HG02610 (cell line): ENCODE measurements at regions not wholly inside any gene's neighbourhood (a gene's known extent, or its start where the extent isn't known, plus 50 kb on each side); places are given as distances from the start of the nearest gene placed in this dataset.

Source experiments
- ATAC-seq: cut with Tn5 transposase; IDR thresholded peaks from one replicate; pipeline ENCODE4 v1.9.1; 2021; ENCODE audit warnings: mild to moderate bottlenecking, moderate library complexity; ENCODE audit not compliant: unreplicated experiment

DNA sequence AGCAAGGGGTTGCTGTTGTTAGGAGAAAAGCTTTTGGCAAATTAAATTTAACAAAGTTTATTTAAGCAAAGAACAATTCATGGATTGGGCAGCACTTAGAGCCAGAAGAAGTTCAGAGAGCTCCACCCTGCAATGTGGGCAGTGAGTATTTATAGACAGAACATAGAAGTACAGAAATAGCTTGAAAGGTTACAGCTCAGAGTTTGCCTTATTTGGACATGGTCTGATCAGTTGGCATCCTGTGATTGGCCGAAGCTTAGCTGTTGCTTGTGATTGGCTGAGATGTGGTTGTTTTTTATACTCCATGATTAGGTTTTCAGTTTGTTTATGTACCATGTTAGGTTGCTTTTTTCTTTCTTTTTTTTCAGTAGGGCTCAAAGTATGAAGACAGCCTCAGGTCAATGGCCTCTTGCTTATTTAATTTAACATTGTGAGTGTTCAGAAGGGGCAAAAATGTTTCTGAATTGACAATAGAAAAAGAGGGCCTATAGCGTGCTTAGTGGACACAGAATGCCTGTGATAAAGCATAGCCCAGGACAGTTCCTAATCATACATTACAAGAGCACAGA is 293.8 kb downstream of the IGSF11 start:
- no peak for ATAC-seq

DNA sequence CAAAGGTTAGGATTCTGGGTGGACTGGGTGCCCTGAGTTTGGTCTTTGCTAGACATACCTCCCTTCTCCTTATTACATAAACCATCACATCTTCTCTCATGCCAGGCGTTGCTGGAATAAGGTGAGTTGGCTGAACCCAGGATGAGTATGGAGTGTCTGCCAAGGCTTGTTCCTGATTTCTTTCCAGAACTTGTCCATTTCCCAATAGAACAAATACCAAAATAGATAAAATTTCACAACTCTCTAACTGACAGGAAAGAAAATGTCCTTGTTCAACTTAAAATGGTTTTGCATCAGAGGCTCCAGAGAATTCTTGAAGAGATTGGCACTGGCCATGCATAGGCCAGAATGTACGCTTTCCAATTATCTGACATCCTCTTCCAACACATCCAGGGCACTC is 291.9 kb downstream of the IGSF11 start:
- no peak for ATAC-seq

DNA sequence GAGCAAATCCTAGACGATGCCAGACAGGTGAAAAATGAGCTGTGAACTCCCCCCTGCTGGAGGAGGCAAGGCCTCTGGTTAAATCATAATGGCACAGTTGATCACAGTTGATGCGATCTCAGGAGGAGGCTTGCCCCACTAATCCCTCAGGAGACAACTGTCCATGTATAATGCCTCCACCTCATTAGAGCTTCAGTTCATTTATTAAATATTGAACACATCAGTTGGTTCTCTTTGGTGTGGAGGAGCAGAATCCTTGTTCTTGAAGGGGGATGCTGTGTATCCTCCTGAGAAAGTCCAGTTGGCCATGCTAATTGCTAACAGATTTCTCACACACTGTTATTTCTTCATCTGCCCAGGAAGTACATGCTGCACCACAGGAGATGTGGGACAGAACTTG is 290.5 kb downstream of the IGSF11 start:
- ATAC-seq = no peak

DNA sequence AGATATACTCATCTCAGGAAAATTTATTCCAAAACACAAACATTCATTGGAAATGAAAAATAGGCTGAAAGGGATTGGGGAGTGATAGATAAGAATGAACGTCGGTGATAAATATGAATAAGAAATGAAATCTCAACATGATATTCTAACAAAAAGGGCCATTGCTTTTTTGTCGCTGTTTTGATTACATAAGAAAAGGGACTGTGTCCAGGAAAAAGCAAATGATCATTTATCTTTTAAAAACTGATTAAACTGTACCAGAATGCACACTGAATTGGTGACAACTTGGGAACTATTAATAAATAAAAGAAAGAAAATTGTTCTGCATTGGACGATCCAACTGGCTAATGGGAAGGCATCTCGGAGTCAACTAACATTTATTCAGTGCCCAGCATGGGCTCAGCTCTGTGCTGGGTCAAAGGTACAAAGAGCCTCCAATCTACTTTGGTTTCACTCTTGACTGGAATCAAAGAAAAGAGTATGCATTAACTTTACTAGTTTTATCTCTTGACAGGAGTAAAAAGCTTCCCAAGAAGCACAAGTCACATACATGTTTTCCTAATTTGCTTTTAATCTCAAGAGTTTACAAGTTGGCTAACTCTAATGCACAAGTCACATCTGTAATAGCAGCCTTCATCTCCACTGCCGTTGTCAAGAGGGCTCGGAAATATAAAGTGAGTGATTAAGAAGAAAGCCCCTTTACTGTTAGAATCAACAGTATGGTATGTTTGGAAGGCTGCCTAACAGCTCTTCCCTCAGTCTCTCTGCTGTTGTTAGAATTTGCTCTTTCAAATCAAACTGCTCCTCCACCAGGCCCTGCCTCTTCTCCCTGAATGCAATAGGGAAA is 280.0 kb downstream of the IGSF11 start:
- no peak for ATAC-seq

DNA sequence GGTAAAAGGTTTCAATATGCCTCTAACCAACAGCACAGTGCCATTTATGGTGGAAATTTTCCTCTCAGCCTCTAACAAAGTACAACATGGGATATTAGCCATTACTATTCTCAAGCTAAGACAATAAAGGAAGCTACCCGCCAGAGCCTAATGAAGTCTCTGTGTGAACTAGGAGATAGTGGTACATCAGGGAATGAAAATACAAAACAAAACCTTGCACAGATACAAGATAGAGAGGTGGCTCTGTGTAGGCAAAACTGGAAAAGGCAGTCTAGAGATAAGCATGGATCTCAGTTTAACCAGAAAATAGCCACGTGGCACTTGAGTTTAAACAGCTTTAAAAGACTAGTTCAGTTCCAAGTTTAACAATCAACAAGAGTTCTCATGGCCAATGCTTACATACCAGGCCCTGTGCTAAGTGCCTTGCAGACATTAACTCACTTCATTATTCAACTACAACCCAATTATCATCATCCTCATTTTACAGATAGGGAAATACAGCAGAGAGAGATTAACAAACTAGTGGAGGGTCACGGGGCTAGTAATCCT is 279.3 kb downstream of the IGSF11 start:
- no peak for ATAC-seq

DNA sequence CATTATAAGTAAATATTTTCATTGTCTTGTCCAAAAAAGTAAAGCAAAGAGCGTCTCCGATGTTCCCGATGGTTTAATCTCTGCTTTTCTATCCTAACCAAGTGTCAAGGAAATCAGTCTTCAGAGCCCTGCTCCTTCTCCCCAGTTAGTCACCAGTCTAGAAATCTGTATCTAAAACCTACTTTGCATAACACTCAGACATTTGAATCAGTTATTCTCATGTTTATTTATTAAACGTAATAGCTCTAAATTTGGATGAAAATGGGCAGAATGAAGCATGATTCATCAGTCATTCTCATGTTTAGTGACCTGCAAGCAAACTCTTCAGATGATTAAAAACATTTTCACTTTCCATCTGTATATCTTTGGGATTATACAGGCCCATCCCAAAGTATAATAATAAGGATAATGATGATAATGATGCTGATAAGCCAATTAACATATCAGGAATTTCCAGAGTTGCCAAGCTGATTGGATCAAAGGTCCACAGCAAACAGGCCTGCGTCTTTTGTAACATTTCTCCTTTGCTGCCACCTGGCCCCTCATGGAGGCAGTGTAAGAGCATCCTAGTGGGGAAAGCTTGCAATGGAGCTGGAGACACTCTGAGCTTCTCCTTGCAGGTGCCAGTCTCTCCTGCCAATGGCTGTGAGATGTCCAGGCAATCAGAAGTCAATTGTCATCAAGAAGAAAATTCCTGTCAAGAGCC is 273.9 kb downstream of the IGSF11 start:
- ATAC-seq = no peak

DNA sequence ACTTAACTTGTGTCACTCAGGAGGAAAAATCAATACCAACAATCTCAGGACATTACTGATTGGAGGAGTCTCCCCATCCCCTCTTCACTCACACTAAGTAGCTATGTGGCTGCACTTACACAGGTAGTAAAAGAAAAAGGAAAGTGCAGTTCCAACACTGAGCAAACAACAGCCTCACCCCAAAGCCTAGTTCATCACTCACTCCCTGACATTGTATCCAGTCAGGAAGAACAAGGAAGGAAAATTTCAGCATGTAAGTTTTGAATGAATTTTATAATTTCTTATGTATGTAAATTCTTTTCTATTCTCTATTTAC is 273.4 kb downstream of the IGSF11 start:
- ATAC-seq = no peak

DNA sequence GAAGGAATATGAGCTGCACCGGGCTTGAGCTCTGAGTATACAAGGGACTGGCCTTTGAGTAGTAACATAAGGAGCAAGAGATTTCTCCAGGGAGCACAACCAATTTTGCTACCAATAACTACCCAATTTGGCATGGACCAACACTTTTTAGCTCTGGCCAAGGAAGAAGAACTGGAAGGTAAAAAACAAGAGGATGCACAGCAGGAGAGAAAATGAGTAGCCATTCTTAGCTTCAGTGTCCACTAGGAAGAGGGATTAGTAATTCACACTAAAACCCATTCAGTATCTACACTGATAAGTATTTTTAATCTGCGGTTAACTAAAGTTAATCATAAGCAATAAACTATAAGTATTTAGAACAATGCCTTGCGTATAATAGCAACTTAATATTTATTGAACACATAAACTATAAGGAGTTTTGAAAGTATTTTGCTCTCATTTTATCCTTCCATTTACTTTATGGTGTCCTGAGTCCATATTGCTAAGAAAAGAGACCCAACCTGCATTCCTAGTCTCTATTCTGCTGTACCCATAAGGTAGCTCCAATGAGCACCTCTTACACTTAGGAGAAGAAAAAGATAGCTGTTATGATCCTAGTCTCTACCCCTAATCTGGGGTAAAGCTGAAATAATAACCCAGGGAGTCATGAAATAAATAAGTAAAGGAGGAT is 268.9 kb downstream of the IGSF11 start:
- ATAC-seq = no peak

DNA sequence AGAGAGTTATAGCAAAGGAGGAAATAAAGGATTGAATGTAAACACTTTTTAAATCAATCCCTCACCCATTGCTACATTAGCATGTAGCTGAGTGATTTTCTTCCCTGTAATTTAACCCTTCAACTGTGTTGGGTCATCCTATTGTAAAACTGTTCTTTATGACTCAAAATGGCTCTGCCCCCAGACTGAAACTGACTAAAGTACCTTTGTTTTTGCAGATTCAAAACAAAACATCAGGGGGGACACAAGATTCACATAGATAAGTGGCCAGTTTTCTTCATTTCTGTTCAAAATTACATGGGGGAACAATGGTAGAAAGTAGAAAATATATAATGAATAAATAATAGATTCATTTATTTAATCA is 268.4 kb downstream of the IGSF11 start:
- peak; percentile 79 for ATAC-seq

DNA sequence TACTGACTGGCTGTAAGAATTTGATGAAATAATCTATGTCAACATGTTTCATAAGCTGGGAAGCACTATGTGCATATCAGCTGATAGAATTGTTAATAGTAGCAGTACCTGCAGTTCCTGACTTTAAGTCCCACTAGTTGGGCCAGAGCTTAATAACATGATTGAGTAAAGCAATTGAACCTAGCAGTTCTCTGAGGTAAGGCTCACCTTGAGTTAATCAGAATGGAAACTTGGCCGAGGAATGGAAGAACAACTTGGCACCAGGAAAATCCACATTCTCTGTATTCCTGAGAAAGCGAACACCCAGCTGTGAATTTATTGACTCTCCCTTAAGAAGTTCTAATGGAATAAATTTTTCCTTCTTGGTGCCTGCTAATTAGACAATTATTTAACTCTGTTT is 262.6 kb downstream of the IGSF11 start:
- no peak for ATAC-seq

DNA sequence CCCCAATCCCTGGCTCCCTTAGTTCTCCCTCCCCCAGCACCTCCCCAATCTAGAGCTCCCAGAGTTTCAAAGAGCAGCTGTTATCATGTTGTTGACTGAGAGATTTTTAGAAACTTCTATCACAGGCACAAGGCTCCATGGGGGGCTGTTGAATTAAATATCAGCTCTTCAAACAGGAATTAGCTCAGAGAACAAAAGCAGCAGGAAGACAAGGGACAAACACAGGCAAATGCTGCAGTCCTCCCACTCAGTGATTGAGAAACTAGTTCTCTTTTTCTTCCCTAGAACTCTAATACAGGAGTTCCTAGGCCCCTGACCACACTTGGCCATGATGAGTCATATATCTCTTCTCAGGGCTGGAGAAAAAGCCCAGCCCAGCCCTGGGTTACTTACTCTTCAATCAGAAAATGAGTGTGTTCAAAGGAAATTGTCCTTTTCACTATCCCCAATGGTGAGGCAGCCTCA is 262.1 kb downstream of the IGSF11 start:
- ATAC-seq = peak; percentile 98

DNA sequence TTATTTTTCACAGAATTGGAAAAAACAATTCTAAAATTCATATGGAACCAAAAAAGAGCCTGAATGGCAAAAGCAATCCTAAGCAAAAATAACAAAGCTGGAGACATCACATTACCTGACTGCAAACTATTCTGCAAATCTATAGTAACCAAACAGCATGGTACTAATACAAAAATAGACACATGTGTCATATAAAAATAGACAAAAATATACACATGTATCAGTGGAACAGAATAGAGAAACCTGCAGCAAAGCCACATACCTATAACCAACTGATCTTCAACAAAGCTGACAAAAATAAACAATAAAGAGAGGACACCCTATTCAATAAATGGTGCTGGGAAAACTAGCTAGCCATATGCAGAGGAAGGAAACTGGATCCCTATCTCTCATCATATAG is 259.6 kb downstream of the IGSF11 start:
- no peak for ATAC-seq

DNA sequence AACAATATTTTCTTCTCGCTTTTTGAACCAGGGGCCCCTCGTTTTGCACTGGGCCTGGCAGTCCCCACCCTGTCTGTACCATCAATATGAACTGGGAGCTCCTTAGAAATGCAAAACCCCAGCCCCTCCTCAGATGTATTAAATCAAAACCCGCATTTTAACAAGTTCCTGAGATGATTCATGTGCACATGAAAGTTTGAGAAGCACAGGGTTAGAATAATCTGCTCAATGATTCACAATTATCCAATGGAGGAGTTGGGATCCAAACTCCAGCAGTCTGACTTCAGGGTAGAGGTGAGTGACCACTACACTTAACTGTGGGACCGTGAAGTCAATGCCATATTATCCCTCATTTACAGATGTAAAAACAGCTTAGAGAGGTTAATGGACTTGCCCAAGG is 256.4 kb downstream of the IGSF11 start:
- no peak for ATAC-seq

DNA sequence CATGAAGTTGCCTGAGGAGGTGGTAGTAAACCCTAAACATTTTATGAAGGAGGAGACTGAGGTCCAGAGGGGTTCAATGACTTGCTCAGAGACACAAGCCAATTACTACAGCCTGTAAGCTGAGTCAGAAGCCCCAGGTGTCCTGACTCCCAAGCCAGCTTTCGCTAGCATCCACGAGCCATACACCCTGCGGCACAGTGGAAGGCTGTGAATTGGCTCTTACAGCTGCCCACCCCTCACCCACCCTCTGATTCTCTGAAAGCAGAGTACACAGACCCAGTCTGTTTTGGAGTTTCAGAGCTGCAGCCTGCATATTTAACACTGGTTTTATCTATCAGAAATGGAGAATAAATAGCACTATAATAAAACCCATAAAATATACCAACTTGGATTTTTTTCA is 253.4 kb downstream of the IGSF11 start:
- ATAC-seq = no peak

DNA sequence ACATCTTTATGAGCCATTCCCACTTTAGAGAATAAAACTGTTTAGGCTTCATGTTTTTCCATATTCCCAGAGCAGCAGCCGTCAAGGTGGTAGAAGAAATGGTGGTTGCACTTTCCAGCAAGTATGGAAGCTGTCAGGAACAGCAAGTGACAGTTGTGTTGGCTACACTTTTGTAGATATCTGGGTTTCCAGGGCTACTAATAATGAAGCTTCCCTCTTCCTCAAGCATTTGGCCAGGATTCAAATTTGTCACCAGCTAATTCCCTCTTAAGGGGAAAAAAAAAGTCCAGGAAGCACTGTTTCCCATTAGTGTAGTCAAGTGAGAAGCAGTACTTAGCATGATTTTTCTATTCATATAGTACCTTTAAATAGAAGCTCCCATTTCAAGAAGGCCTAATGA is 252.8 kb downstream of the IGSF11 start:
- no peak for ATAC-seq

DNA sequence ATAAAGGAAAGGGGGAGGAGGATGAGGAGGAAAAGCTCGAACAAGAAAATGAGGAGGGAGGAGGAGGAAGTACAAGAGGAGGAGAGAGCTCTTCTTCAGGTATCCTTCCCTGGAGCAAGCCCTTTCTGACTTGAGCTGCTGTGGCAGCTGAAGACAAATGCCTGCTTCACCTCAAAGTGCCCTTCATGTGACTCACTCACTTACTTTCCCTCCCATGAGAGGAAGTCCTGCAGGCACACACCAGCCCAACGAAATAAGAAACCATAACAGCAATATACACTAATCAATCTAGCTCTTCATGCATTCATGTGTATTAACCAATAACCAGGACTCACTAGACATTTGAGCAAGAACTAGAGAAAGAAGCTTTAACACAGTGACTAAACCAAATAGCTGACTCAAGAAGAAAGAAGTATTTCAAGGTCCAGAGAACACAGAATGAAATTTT is 251.9 kb downstream of the IGSF11 start:
- ATAC-seq = peak; percentile 97

DNA sequence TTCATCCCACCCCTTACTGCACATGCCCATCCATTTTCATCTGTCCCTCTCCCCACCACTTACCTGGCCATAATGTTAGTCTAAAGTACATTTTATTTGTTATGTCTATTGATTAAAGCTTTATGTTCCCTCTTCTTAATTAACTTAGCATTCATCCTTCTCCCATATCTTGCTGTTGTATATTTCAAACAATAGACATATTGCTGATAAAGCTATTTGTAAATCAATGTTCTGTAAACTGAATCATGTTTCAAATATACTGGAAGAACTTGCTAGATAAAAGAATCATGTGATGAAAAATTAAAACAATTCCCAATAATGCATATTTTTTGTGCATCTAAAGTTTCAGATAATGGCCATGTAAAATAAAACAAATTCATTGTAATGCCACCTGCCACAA is 249.2 kb downstream of the IGSF11 start:
- no peak for ATAC-seq

DNA sequence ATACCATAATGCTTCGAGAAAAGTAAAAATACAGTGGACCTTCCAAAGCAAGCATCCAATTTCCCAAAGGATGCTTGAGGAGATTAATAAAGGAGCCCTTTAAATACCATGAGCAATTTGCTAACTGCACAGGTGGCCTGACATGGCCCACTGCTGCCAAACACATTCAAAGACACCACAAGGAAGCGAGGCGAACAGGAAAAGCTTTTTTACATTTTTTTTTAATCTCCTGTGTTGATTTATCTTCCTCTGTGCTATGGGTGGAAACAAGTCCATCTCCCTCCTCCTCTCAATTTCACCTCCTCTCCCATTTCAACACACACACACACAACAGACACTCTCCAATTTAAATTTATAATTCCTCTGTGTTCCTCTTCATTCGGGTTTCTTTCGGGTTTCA is 243.4 kb downstream of the IGSF11 start:
- ATAC-seq = no peak

DNA sequence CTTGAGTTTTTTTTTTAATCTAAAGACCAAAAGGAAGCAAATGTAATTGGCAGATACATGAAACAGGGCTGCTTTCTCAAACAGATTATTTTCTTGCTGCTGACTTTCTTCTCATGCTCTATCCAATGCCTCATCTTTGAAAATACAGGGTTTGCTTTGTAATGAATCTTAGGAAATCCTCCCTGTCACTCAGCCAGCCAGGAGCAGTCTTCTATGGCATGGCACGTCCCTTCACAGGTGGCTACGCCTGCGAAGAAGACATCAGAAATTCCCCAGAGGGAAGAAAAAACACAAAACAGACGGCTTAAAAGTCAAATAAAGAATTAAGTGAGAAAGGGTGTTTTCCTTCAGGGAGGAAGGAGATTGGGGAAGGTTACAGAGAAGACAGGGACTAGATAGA is 242.5 kb downstream of the IGSF11 start:
- ATAC-seq = no peak

DNA sequence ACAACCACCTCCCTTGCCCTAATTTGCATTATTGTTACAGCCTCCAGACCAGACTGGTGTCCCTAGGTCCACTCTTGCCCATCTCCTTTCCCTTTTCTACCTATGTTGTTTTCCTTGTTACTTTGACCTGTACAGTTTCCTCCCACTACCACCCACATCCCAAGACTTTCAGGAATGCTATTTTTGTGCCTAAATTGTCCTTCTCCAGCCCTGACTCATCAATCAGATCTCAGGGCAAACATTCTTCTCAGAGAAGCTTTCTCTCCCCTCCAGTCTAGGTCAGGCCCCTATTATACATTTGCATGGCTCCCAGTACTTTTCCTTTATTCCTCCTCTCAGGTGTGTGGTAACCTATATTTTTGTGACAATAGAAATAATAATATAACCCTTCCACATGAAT is 241.5 kb downstream of the IGSF11 start:
- ATAC-seq = no peak

DNA sequence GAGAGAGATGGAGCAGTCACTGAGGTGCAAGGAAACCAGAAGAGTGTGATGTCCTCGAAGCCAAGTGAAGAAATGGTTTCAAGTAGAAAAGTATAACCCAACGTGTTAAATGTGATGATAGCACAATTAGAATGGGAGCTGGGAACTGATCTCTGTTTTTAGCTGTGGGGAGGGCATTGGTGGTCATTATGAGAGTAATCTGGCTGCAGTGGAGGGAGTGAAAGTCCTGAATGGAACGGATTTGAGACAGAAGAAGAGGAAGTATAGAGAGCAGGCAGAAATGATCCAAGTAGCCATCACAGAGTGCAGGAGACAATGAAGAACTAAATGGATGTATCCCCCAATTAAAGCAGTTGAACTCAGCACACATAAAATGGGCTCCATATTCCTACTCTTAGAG is 235.3 kb downstream of the IGSF11 start:
- no peak for ATAC-seq
